ENCODE measurements at regions not wholly inside any gene's neighbourhood (a gene's known extent, or its start where the extent isn't known, plus 50 kb on each side); places are given as distances from the start of the nearest gene placed in this dataset.

DNA sequence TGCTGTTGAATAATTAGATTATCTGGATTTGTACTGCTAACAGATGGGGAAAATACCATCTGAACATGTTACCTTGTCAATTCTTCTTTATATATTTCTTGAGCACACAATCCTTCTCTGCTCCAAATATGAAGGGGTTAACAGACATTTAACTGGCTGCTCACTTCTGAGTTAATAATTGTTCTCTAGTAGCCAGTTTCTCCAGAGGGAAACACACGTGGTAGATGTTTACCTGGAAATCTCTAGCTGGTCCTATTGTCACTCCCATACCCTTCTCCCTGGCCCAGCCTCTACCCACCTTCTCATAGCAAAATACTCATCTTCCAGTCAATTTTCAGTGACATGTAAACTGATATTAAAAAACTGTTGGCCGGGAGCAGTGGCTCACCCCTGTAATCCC lies 101.5 kb upstream of the ZNF462 start:
- TF ChIP-seq YY1 (IDR thresholded peaks at IDR 0.05; ENCODE audit: insufficient read depth, insufficient read length) = no peak
- TF ChIP-seq SUZ12 (IDR thresholded peaks at IDR 0.05; ENCODE audit: extremely low read depth, insufficient read depth, insufficient read length) = no peak
- no peak for TF ChIP-seq ZNF274 (IDR thresholded peaks at IDR 0.05; ENCODE audit: low read depth, low read length)
